T47D (cell line): ENCODE measurements at regions not wholly inside any gene's neighbourhood (a gene's known extent, or its start where the extent isn't known, plus 50 kb on each side); places are given as distances from the start of the nearest gene placed in this dataset.

Experiments used
- DNase-seq, 2 experiments: peaks; one replicate each; pipeline versions ENCODE4 v3.0.0 to v3.0.0-alpha.2; 2011 to 2012; ENCODE audit warnings: low read depth in 1 of 2, low spot score in 1 of 2
- JUND ChIP-seq: IDR thresholded peaks from 2 replicates; pipeline ENCODE4 v1.6.1; 2012; ENCODE audit warnings: low read depth
- in situ Hi-C: cut with HindIII; loops from 2 replicates; pipeline ENCODE4 v1.10.0; 2016; ENCODE audit warnings: low sequenced_read_pairs, low pct_unique_long_range_greater_than_20kb

- peak in 1 of 2 experiments; percentile 13 for DNase-seq
- TF ChIP-seq JUND, result no peak
- in situ Hi-C loops, result no loop called here
Measured at GRCh38 chr3:56855856-56856512, 54.2 kb upstream of the ARHGEF3 start.

GRCh38 chr3:56854856-56855611 lies 53.3 kb upstream of the ARHGEF3 start:
- in situ Hi-C loops, result no loop called here
- no peak for DNase-seq

GRCh38 chr3:56851966-56852884 lies 50.5 kb upstream of the ARHGEF3 start:
- DNase-seq, result no peak
- in situ Hi-C loops, result no loop called here
- TF ChIP-seq JUND, result no peak

More at GRCh38 chr3:56854856-56855611, 53.3 kb upstream of the ARHGEF3 start:
- no peak for TF ChIP-seq JUND
